ENCODE measurements at regions not wholly inside any gene's neighbourhood (a gene's known extent, or its start where the extent isn't known, plus 50 kb on each side); places are given as distances from the start of the nearest gene placed in this dataset.

DNA sequence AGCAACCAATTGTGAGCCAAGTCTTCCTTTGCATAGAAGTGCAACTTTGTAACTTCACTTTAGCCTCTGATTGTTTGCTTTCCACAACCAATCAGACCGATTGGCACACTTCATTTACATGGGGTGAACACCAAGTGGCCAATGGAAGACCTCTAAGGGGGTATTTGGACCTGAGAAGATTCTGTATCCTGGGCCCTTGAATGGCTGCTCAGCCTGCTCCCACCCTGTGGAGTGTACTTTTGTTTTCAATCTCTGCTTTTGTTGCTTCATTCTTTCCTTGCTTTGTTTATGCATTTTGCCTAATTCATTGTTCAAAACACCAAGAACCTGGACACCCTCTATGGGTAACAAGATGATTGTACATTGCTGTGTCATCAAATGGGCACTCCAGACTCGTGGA lies 385.7 kb upstream of the NRP1 start:
- no peak for ATAC-seq
- no peak overlapping the region for H3K27ac ChIP-seq
- no peaks in the 10 kb centered on the region for H3K4me1 ChIP-seq
- no peaks in the 10 kb centered on the region for H3K27me3 ChIP-seq
- no peaks in the 10 kb centered on the region for H3K36me3 ChIP-seq
- no peak overlapping the region for H3K4me3 ChIP-seq
- TF ChIP-seq POLR2A (IDR thresholded peaks at IDR 0.05) (no peak), POLR2AphosphoS5 (IDR thresholded peaks at IDR 0.05) (no peak), EP300 (IDR thresholded peaks at IDR 0.05) (no peak)
- TF ChIP-seq, protein P1, sequence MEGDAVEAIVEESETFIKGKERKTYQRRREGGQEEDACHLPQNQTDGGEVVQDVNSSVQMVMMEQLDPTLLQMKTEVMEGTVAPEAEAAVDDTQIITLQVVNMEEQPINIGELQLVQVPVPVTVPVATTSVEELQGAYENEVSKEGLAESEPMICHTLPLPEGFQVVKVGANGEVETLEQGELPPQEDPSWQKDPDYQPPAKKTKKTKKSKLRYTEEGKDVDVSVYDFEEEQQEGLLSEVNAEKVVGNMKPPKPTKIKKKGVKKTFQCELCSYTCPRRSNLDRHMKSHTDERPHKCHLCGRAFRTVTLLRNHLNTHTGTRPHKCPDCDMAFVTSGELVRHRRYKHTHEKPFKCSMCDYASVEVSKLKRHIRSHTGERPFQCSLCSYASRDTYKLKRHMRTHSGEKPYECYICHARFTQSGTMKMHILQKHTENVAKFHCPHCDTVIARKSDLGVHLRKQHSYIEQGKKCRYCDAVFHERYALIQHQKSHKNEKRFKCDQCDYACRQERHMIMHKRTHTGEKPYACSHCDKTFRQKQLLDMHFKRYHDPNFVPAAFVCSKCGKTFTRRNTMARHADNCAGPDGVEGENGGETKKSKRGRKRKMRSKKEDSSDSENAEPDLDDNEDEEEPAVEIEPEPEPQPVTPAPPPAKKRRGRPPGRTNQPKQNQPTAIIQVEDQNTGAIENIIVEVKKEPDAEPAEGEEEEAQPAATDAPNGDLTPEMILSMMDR (IDR thresholded peaks at IDR 0.05), result no peak
- H3K9me3 ChIP-seq, result no peaks in the 10 kb centered on the region
- 100% methylated on average over 1 to 2 of the region's 2 CpGs for WGBS, 2 donors (ENCODE audit: low coverage in 1 of 2)

DNA sequence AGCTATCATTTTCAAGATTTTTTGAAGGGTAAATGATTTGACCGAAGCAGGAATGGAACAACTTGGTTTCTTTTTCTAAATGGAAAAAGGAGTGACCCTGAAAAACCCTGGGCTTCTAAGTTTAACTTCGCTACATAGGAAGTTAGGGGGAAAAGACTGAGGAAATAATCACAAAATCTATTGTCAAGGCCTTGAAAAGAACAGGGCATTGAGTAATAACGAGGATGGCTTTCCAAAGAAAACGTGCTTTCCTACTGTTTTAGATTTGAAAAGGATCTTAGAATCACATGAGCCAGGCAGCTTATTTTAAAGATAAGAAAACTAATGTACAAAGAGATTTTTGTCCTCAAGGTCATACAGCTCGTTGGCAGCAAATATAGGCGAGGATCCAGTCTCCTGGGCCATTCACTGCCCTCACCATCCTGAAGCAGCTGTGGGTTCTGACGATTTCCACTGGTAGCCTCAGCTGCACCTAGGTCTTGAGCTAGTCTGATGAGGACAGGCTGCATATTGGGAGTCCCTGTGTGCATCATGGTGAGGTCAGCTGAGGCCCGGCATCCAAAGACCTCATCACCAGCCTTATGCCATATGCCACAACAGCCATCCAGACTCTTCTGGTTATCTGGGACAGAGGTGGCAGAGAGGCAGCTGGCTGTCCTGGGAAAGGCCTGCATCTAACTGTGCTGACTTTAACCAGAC lies 384.7 kb upstream of the NRP1 start:
- no peak overlapping the region for H3K4me3 ChIP-seq
- H3K27ac ChIP-seq, result no peak overlapping the region
- TF ChIP-seq POLR2A (IDR thresholded peaks at IDR 0.05) (no peak), POLR2AphosphoS5 (IDR thresholded peaks at IDR 0.05) (no peak), EP300 (IDR thresholded peaks at IDR 0.05) (no peak)
- TF ChIP-seq, protein P1 (IDR thresholded peaks at IDR 0.05), result no peak
- no peaks in the 10 kb centered on the region for H3K4me1 ChIP-seq
- no peak for ATAC-seq
- WGBS, 2 donors (ENCODE audit: low coverage in 1 of 2), result 63 to 83% methylated on average over 6 to 7 of the region's 8 CpGs
- no peaks in the 10 kb centered on the region for H3K36me3 ChIP-seq
- no peaks in the 10 kb centered on the region for H3K9me3 ChIP-seq
- H3K27me3 ChIP-seq, result no peaks in the 10 kb centered on the region

DNA sequence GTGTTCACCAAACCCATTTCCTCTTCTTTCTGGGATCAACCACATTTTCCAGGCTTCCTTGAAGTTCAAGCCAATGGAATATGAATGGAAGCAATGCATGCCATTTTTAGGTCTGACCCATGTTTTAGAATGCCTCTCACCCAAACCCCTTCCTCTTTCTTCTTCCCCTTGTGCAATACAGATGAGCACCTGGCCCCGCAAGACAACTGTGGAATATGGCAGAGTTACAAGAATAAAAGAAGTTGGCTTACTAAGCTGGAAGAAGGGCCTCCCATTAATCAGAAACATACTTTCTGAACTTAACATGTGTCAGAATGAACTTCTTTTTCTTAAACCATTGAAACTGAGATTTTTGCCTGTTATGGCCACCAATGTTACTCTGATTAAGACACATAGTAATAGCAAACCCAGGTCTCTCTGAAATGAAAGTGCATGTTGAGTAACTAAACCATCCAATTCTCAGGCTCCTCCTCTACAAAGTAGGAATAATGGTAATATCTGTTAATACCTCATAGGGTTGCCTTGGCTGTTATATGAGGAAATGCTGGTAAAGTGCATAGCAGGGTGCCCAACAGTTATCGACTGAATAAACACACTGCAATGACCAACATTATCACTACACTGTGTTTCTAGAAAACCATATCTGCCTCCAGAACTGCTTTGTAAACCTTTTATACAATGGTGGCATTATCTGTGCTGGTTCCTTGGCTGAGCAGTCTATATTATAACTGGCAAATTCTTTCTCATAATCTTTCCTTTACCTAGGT lies 382.2 kb upstream of the NRP1 start:
- no peak overlapping the region for H3K4me3 ChIP-seq
- H3K36me3 ChIP-seq, result no peaks in the 10 kb centered on the region
- H3K9me3 ChIP-seq, result no peaks in the 10 kb centered on the region
- 80 to 100% methylated on average over 1 to 2 of the region's 2 CpGs for WGBS, 2 donors (ENCODE audit: low coverage in 1 of 2)
- no peaks in the 10 kb centered on the region for H3K4me1 ChIP-seq
- H3K27me3 ChIP-seq, result no peaks in the 10 kb centered on the region
- TF ChIP-seq, protein P1 (IDR thresholded peaks at IDR 0.05), result no peak
- no peak for TF ChIP-seq EP300 (IDR thresholded peaks at IDR 0.05)
- no peak for TF ChIP-seq POLR2A (IDR thresholded peaks at IDR 0.05)
- no peak for TF ChIP-seq POLR2AphosphoS5 (IDR thresholded peaks at IDR 0.05)
- H3K27ac ChIP-seq, result no peak overlapping the region
- ATAC-seq, result no peak

DNA sequence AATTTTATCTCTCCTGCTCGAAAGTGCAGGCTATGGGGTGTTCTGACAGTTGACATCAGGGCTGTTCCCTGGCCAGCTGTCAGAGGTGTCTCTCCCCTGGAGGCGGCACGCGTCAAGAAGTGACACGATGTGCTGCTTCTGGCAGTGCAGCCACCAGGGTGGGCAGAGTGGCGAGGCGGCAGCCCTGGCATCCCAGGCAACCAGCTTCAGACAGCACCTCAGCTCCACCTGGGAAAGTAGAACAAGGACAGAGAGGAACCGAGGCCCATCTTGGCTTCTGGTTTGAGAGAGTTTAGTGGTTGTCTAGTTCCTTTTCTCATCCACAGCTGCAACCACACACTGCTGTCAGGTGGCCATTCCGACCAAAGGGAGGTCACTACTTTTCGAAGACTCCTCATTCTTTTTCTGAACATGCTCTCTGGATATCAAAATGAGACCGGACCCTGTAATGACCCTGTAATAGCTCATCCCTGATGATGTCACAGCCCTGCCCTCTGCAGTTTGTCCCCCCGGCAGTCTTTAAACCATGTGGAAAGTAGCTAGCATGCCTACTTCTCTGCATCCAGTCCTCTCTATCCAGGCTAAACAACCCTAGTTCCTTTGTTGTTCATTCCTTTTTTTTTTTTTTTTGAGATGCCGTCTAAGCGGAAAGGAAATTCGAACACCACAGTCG lies 381.0 kb upstream of the NRP1 start:
- H3K4me3 ChIP-seq, result no peak overlapping the region
- no peak for ATAC-seq
- H3K4me1 ChIP-seq, result no peaks in the 10 kb centered on the region
- TF ChIP-seq, protein P1 (IDR thresholded peaks at IDR 0.05), result no peak
- TF ChIP-seq POLR2AphosphoS5 (IDR thresholded peaks at IDR 0.05), result no peak
- no peak for TF ChIP-seq EP300 (IDR thresholded peaks at IDR 0.05)
- no peak for TF ChIP-seq POLR2A (IDR thresholded peaks at IDR 0.05)
- H3K36me3 ChIP-seq, result no peaks in the 10 kb centered on the region
- no peaks in the 10 kb centered on the region for H3K27me3 ChIP-seq
- no peak overlapping the region for H3K27ac ChIP-seq
- WGBS, 2 donors (ENCODE audit: low coverage in 1 of 2), result 80 to 92% methylated on average over 7 to 15 of the region's 16 CpGs
- no peaks in the 10 kb centered on the region for H3K9me3 ChIP-seq
